Esophagus muscularis mucosa (tissue), 4 donors: ENCODE measurements at regions not wholly inside any gene's neighbourhood (a gene's known extent, or its start where the extent isn't known, plus 50 kb on each side); places are given as distances from the start of the nearest gene placed in this dataset.

ENCODE experiments used
- DNase-seq: peaks from one replicate; pipeline ENCODE4 v3.0.0-alpha.2; 2017; ENCODE audit errors: extremely low spot score
- H3K27ac ChIP-seq, 4 donors: fragments of 200-600 bp; sonication (generic); replicated peaks in 1 of 4; 1 replicate in 3 of 4; 2 replicates in 1 of 4; pipeline ENCODE4 v1.5.1; 2016 to 2019; ENCODE audit warnings: mild to moderate bottlenecking in 1 of 4
- H3K27me3 ChIP-seq, 4 donors: fragments of 200-600 bp; sonication (generic); one replicate each; pipeline versions ENCODE4 v1.5.1 to v1.6.0; 2016 to 2019
- H3K36me3 ChIP-seq, 4 donors: fragments of 200-600 bp; sonication (generic); one replicate each; pipeline ENCODE4 v1.5.1; 2016 to 2019
- H3K4me1 ChIP-seq, 4 donors: fragments of 200-600 bp; sonication (generic); one replicate each; pipeline ENCODE4 v1.5.1; 2016 to 2019
- H3K4me3 ChIP-seq, 4 donors: fragments of 200-600 bp; sonication (generic); 1 replicate in 2 of 4; 2 replicates in 2 of 4; pipeline ENCODE4 v1.5.1; 2016 to 2019; ENCODE audit warnings: mild to moderate bottlenecking in 4 of 4, moderate library complexity in 1 of 4
- H3K9me3 ChIP-seq, 4 donors: fragments of 200-600 bp; sonication (generic); 1 replicate in 3 of 4; 2 replicates in 1 of 4; pipeline ENCODE4 v1.5.1; 2016 to 2019
- CTCF ChIP-seq, 3 experiments: fragments of 200-600 bp in 2 of 3; fragments of 450-650 bp in 1 of 3; sonication (generic) in 2 of 3; IDR thresholded peaks; one replicate each; pipeline ENCODE4 v1.5.1; 2017 to 2019; ENCODE audit warnings: antibody characterized with exemption in 3 of 3, mild to moderate bottlenecking in 2 of 3, moderate library complexity in 1 of 3
- EP300 ChIP-seq: sonication (generic); formaldehyde crosslinking; IDR thresholded peaks from one replicate; pipeline ENCODE4 v1.6.1; 2017; ENCODE audit warnings: antibody characterized with exemption
- POLR2A ChIP-seq: fragments of 450-650 bp; IDR thresholded peaks from one replicate; pipeline ENCODE4 v1.6.1; 2017; ENCODE audit warnings: antibody characterized with exemption, moderate library complexity, mild to moderate bottlenecking, low read depth
- POLR2AphosphoS5 ChIP-seq, 2 donors: sonication (generic); formaldehyde crosslinking; IDR thresholded peaks; one replicate each; pipeline ENCODE4 v1.6.1; 2017; ENCODE audit warnings: antibody characterized with exemption in 2 of 2
- WGBS: methylation state at CpG from one replicate; pipeline ENCODE4 v1.1.5; 2018; 5-methylcytosine and 5-hydroxymethylcytosine counted together
- intact Hi-C: fragments of 100-400 bp; cut with DNase I; formaldehyde crosslinking; loops from one replicate; pipeline ENCODE4 v1.15.1; 2023

DNA sequence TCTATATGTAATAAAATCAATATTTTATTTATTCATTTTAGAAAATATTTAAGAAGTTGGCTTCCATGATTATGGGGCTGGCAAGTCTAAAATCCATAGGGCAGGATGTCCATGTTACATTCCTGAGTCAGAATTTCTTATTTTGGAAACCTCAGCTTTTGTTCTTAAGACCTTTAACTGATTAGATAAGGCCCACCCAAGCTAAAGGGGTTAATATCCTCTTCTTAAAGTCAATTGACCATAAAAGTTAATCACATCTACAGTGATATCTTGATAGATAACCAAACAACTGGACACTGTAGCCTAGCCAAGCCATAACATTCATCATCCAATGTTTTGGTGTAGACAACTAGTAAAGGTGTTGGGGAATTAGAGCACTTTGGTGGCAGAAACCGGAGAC is 1035.4 kb upstream of the ZEB2 start:
- whole genome bisulfite sequencing: 100% methylated on average over 1 of the region's 1 CpG

GRCh38 chr2:145551686-145552085 is 1031.8 kb upstream of the ZEB2 start:
- no peaks in the 10 kb centered on the region for H3K27me3 ChIP-seq
- H3K27ac ChIP-seq: no peak overlapping the region
- intact Hi-C loops: no loop called here
- no peak overlapping the region for H3K4me3 ChIP-seq
- no peaks in the 10 kb centered on the region for H3K4me1 ChIP-seq
- TF ChIP-seq CTCF (IDR thresholded peaks at IDR 0.05): no peak
- no peak for TF ChIP-seq POLR2A
- TF ChIP-seq POLR2AphosphoS5 (IDR thresholded peaks at IDR 0.05): no peak
- no peak for TF ChIP-seq EP300
- DNase-seq: no peak
- WGBS: 78% methylated on average over 2 of the region's 2 CpGs
- H3K9me3 ChIP-seq: no peaks in the 10 kb centered on the region
- H3K36me3 ChIP-seq: no peaks in the 10 kb centered on the region

More for the DNA sequence above, 1035.4 kb upstream of the ZEB2 start:
- Histone ChIP-seq H3K4me3 (no peak overlapping the region), H3K9me3 (no peaks in the 10 kb centered on the region), H3K4me1 (no peaks in the 10 kb centered on the region), H3K36me3 (no peaks in the 10 kb centered on the region), H3K27ac (no peak overlapping the region), H3K27me3 (no peaks in the 10 kb centered on the region)
- no peak for DNase-seq
- intact Hi-C loops: no loop called here
- TF ChIP-seq EP300 (no peak), POLR2AphosphoS5 (IDR thresholded peaks at IDR 0.05) (no peak), POLR2A (no peak), CTCF (IDR thresholded peaks at IDR 0.05) (no peak)

- H3K36me3 ChIP-seq: no peaks in the 10 kb centered on the region
- H3K27ac ChIP-seq: no peak overlapping the region
- no peaks in the 10 kb centered on the region for H3K9me3 ChIP-seq
- DNase-seq: no peak
- no peaks in the 10 kb centered on the region for H3K27me3 ChIP-seq
- TF ChIP-seq CTCF (IDR thresholded peaks at IDR 0.05) (no peak), POLR2A (no peak), POLR2AphosphoS5 (IDR thresholded peaks at IDR 0.05) (no peak), EP300 (no peak)
- H3K4me3 ChIP-seq: no peak overlapping the region
- H3K4me1 ChIP-seq: no peaks in the 10 kb centered on the region
- intact Hi-C loops: no loop called here
- WGBS: 88% methylated on average over 8 of the region's 8 CpGs
Measured at GRCh38 chr2:145548479-145548878, 1028.6 kb upstream of the ZEB2 start.

GRCh38 chr2:145547620-145548019 is 1027.7 kb upstream of the ZEB2 start:
- WGBS: 74% methylated on average over 4 of the region's 4 CpGs
- Histone ChIP-seq H3K27ac (no peak overlapping the region), H3K36me3 (no peaks in the 10 kb centered on the region), H3K27me3 (no peaks in the 10 kb centered on the region), H3K9me3 (no peaks in the 10 kb centered on the region), H3K4me1 (no peaks in the 10 kb centered on the region), H3K4me3 (no peak overlapping the region)
- DNase-seq: no peak
- intact Hi-C loops: no loop called here
- TF ChIP-seq EP300: no peak
- TF ChIP-seq POLR2AphosphoS5 (IDR thresholded peaks at IDR 0.05): no peak
- no peak for TF ChIP-seq CTCF (IDR thresholded peaks at IDR 0.05)
- TF ChIP-seq POLR2A: no peak

DNA sequence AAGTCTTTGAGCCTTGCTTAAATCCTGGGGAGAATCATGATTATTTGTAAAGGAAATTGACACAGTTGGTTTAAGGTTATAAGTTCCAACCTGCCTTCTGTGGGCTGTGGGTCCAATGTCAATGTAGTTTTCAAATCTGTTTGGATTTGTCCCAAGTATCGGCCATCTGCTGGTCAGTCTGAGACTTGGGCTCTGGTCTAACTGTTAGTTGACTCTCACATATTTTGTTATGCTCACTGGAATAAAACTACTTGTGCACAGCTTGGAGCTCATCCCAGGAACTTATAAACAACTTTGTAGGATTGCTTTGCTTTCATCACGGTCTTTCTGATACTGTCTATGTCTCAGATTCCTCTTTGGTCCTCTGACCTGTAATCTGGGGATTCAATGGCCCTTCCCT is 1026.2 kb upstream of the ZEB2 start:
- Histone ChIP-seq H3K36me3 (no peaks in the 10 kb centered on the region), H3K27ac (no peak overlapping the region)
- intact Hi-C loops: no loop called here

More for the DNA sequence above, 1026.2 kb upstream of the ZEB2 start:
- Histone ChIP-seq H3K4me3 (no peak overlapping the region), H3K4me1 (no peaks in the 10 kb centered on the region), H3K27me3 (no peaks in the 10 kb centered on the region), H3K9me3 (no peaks in the 10 kb centered on the region)
- no peak for DNase-seq
- TF ChIP-seq POLR2AphosphoS5 (IDR thresholded peaks at IDR 0.05) (no peak), CTCF (IDR thresholded peaks at IDR 0.05) (no peak), POLR2A (no peak), EP300 (no peak)
- 82% methylated on average over 2 of the region's 2 CpGs for WGBS
